ENCODE measurements at regions not wholly inside any gene's neighbourhood (a gene's known extent, or its start where the extent isn't known, plus 50 kb on each side); places are given as distances from the start of the nearest gene placed in this dataset.

- Histone ChIP-seq H3K4me3 (no peak overlapping the region), H3K36me3 (replicated peaks in 1 of 2) (no peaks in the 10 kb centered on the region), H3K27ac (no peak overlapping the region), H3K4me1 (replicated peaks in 1 of 2) (no peaks in the 10 kb centered on the region), H3K27me3 (no peaks in the 10 kb centered on the region), H3K9me3 (replicated peaks in 1 of 3) (no peaks in the 10 kb centered on the region)
- 59 to 64% (median 62%) methylated on average over 2 of the region's 2 CpGs for whole genome bisulfite sequencing, 4 donors
- no peak for TF ChIP-seq POLR2A (IDR thresholded peaks at IDR 0.05)
- TF ChIP-seq, protein P1, sequence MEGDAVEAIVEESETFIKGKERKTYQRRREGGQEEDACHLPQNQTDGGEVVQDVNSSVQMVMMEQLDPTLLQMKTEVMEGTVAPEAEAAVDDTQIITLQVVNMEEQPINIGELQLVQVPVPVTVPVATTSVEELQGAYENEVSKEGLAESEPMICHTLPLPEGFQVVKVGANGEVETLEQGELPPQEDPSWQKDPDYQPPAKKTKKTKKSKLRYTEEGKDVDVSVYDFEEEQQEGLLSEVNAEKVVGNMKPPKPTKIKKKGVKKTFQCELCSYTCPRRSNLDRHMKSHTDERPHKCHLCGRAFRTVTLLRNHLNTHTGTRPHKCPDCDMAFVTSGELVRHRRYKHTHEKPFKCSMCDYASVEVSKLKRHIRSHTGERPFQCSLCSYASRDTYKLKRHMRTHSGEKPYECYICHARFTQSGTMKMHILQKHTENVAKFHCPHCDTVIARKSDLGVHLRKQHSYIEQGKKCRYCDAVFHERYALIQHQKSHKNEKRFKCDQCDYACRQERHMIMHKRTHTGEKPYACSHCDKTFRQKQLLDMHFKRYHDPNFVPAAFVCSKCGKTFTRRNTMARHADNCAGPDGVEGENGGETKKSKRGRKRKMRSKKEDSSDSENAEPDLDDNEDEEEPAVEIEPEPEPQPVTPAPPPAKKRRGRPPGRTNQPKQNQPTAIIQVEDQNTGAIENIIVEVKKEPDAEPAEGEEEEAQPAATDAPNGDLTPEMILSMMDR (IDR thresholded peaks at IDR 0.05), result no peak
- no peak for DNase-seq
- intact Hi-C loops (cut with DNase I), result no loop called here
Observed at GRCh38 chr5:144084971-144085370, 85.5 kb downstream of the YIPF5 start.

DNA sequence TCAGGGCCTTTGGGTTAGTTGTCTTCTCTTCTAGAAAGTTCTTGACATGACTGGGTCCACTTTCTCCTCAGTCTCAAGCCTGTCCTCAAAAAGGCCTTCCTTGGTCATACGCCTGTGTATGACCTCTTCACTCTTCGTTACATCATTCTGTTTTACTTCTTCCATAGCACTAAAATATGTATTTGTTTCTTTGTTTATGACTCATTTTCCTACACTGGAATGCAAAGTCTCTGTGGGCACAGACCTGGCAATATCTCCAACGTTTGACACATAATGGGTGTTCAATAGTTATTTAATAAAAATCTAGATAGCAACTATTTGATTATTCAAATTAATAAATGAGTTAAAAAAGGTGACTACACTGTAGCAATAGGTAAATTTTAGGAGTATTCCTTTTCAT, 85.1 kb downstream of the YIPF5 start:
- intact Hi-C loops (cut with DNase I), result no loop called here
- DNase-seq, result no peak
- Histone ChIP-seq H3K4me1 (replicated peaks in 1 of 2) (no peaks in the 10 kb centered on the region), H3K9me3 (replicated peaks in 1 of 3) (no peaks in the 10 kb centered on the region), H3K27me3 (no peaks in the 10 kb centered on the region), H3K4me3 (no peak overlapping the region), H3K36me3 (replicated peaks in 1 of 2) (no peaks in the 10 kb centered on the region), H3K27ac (no peak overlapping the region)
- TF ChIP-seq, protein P1 (IDR thresholded peaks at IDR 0.05), result no peak
- TF ChIP-seq POLR2A (IDR thresholded peaks at IDR 0.05), result no peak
- 67 to 77% (median 68%) methylated on average over 3 of the region's 3 CpGs for WGBS, 4 donors

GRCh38 chr5:144086295-144086694, 84.2 kb downstream of the YIPF5 start:
- no peak overlapping the region for H3K4me3 ChIP-seq
- 67 to 84% (median 78%) methylated on average over 3 of the region's 3 CpGs for WGBS, 4 donors
- H3K4me1 ChIP-seq (replicated peaks in 1 of 2), result no peaks in the 10 kb centered on the region
- intact Hi-C loops (cut with DNase I), result no loop called here
- no peaks in the 10 kb centered on the region for H3K36me3 ChIP-seq (replicated peaks in 1 of 2)
- H3K9me3 ChIP-seq (replicated peaks in 1 of 3), result no peaks in the 10 kb centered on the region
- H3K27ac ChIP-seq, result no peak overlapping the region
- TF ChIP-seq, protein P1 (IDR thresholded peaks at IDR 0.05), result no peak
- TF ChIP-seq POLR2A (IDR thresholded peaks at IDR 0.05), result no peak
- H3K27me3 ChIP-seq, result no peaks in the 10 kb centered on the region
- no peak for DNase-seq

DNA sequence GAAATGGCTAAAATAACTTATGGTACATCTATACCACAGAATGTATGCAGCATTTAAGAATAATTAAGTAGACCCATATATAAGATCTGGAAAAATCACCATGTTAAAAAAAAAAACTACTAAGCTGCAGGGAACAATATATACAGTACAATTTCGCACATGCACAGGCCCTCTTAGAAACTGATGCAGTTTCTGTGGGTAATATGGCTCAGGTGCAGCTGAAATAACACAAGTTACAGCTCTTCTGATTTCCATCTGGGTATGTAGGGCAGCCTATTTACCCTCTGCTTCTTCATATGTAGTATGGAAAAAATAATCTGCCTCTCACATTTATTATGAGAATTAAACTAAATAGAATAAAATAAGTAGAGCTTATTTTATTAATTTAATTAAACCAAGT, 82.9 kb downstream of the YIPF5 start:
- H3K36me3 ChIP-seq (replicated peaks in 1 of 2), result no peaks in the 10 kb centered on the region
- no peak overlapping the region for H3K4me3 ChIP-seq
- no peaks in the 10 kb centered on the region for H3K4me1 ChIP-seq (replicated peaks in 1 of 2)
- whole genome bisulfite sequencing, 4 donors, result 73 to 88% (median 82%) methylated on average over 1 of the region's 1 CpG
- no peak for TF ChIP-seq POLR2A (IDR thresholded peaks at IDR 0.05)
- TF ChIP-seq, protein P1 (IDR thresholded peaks at IDR 0.05), result no peak
- DNase-seq, result no peak
- no peak overlapping the region for H3K27ac ChIP-seq
- no peaks in the 10 kb centered on the region for H3K27me3 ChIP-seq
- H3K9me3 ChIP-seq (replicated peaks in 1 of 3), result no peaks in the 10 kb centered on the region
- intact Hi-C loops (cut with DNase I), result no loop called here
